ENCODE measurements at regions not wholly inside any gene's neighbourhood (a gene's known extent, or its start where the extent isn't known, plus 50 kb on each side); places are given as distances from the start of the nearest gene placed in this dataset.

GRCh38 chr5:68757006-68757405 is 336.8 kb upstream of the SLC30A5 start:
- H3K4me1 Mint-ChIP-seq (ENCODE audit: unreplicated experiment), result peaks cover 15% of the 10 kb centered on the region
- no peak for DNase-seq (ENCODE audit: low spot score)
- no peaks in the 10 kb centered on the region for H3K9me3 Mint-ChIP-seq (ENCODE audit: unreplicated experiment)
- no peak overlapping the region for H3K27ac Mint-ChIP-seq (ENCODE audit: unreplicated experiment)
- no peak for TF ChIP-seq CTCF (IDR thresholded peaks at IDR 0.05; ENCODE audit: unreplicated experiment)
- H3K4me3 Mint-ChIP-seq (ENCODE audit: unreplicated experiment), result no peak overlapping the region
- no peaks in the 10 kb centered on the region for H3K27me3 Mint-ChIP-seq (ENCODE audit: unreplicated experiment)
- H3K36me3 Mint-ChIP-seq (ENCODE audit: low read depth, unreplicated experiment), result no peaks in the 10 kb centered on the region

- no peaks in the 10 kb centered on the region for H3K36me3 Mint-ChIP-seq (ENCODE audit: low read depth, unreplicated experiment)
- TF ChIP-seq CTCF (IDR thresholded peaks at IDR 0.05; ENCODE audit: unreplicated experiment), result no peak
- H3K4me3 Mint-ChIP-seq (ENCODE audit: unreplicated experiment), result no peak overlapping the region
- no peaks in the 10 kb centered on the region for H3K9me3 Mint-ChIP-seq (ENCODE audit: unreplicated experiment)
- H3K27ac Mint-ChIP-seq (ENCODE audit: unreplicated experiment), result no peak overlapping the region
- peaks cover 15% of the 10 kb centered on the region for H3K4me1 Mint-ChIP-seq (ENCODE audit: unreplicated experiment)
- no peak for DNase-seq (ENCODE audit: low spot score)
- H3K27me3 Mint-ChIP-seq (ENCODE audit: unreplicated experiment), result no peaks in the 10 kb centered on the region
These were observed 336.1 kb upstream of the SLC30A5 start for GRCh38 chr5:68757626-68758212.

GRCh38 chr5:68759593-68759992 is 334.2 kb upstream of the SLC30A5 start:
- peaks cover 15% of the 10 kb centered on the region for H3K4me1 Mint-ChIP-seq (ENCODE audit: unreplicated experiment)
- H3K36me3 Mint-ChIP-seq (ENCODE audit: low read depth, unreplicated experiment), result no peaks in the 10 kb centered on the region
- H3K27me3 Mint-ChIP-seq (ENCODE audit: unreplicated experiment), result no peaks in the 10 kb centered on the region
- H3K9me3 Mint-ChIP-seq (ENCODE audit: unreplicated experiment), result no peaks in the 10 kb centered on the region
- no peak for TF ChIP-seq CTCF (IDR thresholded peaks at IDR 0.05; ENCODE audit: unreplicated experiment)
- H3K27ac Mint-ChIP-seq (ENCODE audit: unreplicated experiment), result no peak overlapping the region
- DNase-seq (ENCODE audit: low spot score), result no peak
- H3K4me3 Mint-ChIP-seq (ENCODE audit: unreplicated experiment), result no peak overlapping the region

- H3K4me3 Mint-ChIP-seq (ENCODE audit: unreplicated experiment), result no peak overlapping the region
- H3K27me3 Mint-ChIP-seq (ENCODE audit: unreplicated experiment), result no peaks in the 10 kb centered on the region
- no peak for TF ChIP-seq CTCF (IDR thresholded peaks at IDR 0.05; ENCODE audit: unreplicated experiment)
- H3K9me3 Mint-ChIP-seq (ENCODE audit: unreplicated experiment), result no peaks in the 10 kb centered on the region
- H3K36me3 Mint-ChIP-seq (ENCODE audit: low read depth, unreplicated experiment), result no peaks in the 10 kb centered on the region
- H3K4me1 Mint-ChIP-seq (ENCODE audit: unreplicated experiment), result peaks cover 6% of the 10 kb centered on the region
- DNase-seq (ENCODE audit: low spot score), result no peak
- no peak overlapping the region for H3K27ac Mint-ChIP-seq (ENCODE audit: unreplicated experiment)
These were observed 331.6 kb upstream of the SLC30A5 start for GRCh38 chr5:68762201-68762600.

GRCh38 chr5:68766952-68767464 is 326.8 kb upstream of the SLC30A5 start:
- Mint-ChIP-seq H3K4me1 (ENCODE audit: unreplicated experiment) (no peaks in the 10 kb centered on the region), H3K9me3 (ENCODE audit: unreplicated experiment) (no peaks in the 10 kb centered on the region), H3K27me3 (ENCODE audit: unreplicated experiment) (peaks cover 1% of the 10 kb centered on the region), H3K27ac (ENCODE audit: unreplicated experiment) (no peak overlapping the region), H3K36me3 (ENCODE audit: low read depth, unreplicated experiment) (no peaks in the 10 kb centered on the region), H3K4me3 (ENCODE audit: unreplicated experiment) (no peak overlapping the region)
- TF ChIP-seq CTCF (IDR thresholded peaks at IDR 0.05; ENCODE audit: unreplicated experiment), result no peak
- DNase-seq (ENCODE audit: low spot score), result no peak
